ENCODE measurements at regions not wholly inside any gene's neighbourhood (a gene's known extent, or its start where the extent isn't known, plus 50 kb on each side); places are given as distances from the start of the nearest gene placed in this dataset.

GRCh38 chr7:42987648-42988214 lies 55.6 kb downstream of the MRPL32 start:
- no peak for TF ChIP-seq CTCF (IDR thresholded peaks at IDR 0.05)
- no peak for TF ChIP-seq POLR2A (IDR thresholded peaks at IDR 0.05)

Measured in heart left ventricle (tissue), 13 donors.